ENCODE measurements at regions not wholly inside any gene's neighbourhood (a gene's known extent, or its start where the extent isn't known, plus 50 kb on each side); places are given as distances from the start of the nearest gene placed in this dataset.

DNA sequence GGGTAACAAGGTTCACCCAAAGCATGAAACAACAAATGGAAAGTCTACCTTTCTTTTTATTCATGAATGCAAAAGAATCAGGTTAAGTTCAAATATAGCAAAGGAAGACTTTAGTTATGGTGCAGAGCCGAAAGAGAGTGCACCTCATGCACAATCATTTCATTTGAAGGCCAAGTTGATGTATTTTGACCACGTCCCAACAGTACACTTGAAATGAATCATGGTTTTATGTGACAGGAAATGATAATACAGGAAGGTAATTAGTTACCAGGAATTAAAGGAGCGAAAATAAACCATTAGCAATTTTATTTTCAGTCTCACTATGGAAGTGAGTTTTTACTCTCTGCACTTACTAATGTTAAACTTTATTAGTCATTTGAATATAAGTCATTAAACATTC, 281.2 kb upstream of the DIAPH2 start:
- TF ChIP-seq EZH2 (IDR thresholded peaks at IDR 0.05; ENCODE audit: insufficient read depth, low read length), result no peak
- TF ChIP-seq, protein P1, sequence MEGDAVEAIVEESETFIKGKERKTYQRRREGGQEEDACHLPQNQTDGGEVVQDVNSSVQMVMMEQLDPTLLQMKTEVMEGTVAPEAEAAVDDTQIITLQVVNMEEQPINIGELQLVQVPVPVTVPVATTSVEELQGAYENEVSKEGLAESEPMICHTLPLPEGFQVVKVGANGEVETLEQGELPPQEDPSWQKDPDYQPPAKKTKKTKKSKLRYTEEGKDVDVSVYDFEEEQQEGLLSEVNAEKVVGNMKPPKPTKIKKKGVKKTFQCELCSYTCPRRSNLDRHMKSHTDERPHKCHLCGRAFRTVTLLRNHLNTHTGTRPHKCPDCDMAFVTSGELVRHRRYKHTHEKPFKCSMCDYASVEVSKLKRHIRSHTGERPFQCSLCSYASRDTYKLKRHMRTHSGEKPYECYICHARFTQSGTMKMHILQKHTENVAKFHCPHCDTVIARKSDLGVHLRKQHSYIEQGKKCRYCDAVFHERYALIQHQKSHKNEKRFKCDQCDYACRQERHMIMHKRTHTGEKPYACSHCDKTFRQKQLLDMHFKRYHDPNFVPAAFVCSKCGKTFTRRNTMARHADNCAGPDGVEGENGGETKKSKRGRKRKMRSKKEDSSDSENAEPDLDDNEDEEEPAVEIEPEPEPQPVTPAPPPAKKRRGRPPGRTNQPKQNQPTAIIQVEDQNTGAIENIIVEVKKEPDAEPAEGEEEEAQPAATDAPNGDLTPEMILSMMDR (IDR thresholded peaks at IDR 0.05; ENCODE audit: insufficient read depth, low read depth, low read length), result no peak

Measured in astrocyte (in vitro differentiated cells and primary cell).